ENCODE measurements at regions not wholly inside any gene's neighbourhood (a gene's known extent, or its start where the extent isn't known, plus 50 kb on each side); places are given as distances from the start of the nearest gene placed in this dataset.

GRCh38 chr10:30172091-30172490, 112.7 kb upstream of the JCAD start:
- no peak for TF ChIP-seq CTCF (IDR thresholded peaks at IDR 0.05)
- no peak for TF ChIP-seq RFX5 (IDR thresholded peaks at IDR 0.05)
- TF ChIP-seq POLR2A (IDR thresholded peaks at IDR 0.05; ENCODE audit: low read length): no peak
- no peak for TF ChIP-seq JUNB (IDR thresholded peaks at IDR 0.05)
- TF ChIP-seq RAD21 (conservative IDR thresholded peaks at IDR 0.05 in 1 of 2, IDR thresholded peaks at IDR 0.05 in 1 of 2): no peak
- no peak for TF ChIP-seq MAX (IDR thresholded peaks at IDR 0.05)
- no peak for TF ChIP-seq NR3C1 (IDR thresholded peaks at IDR 0.05)
- TF ChIP-seq EP300 (IDR thresholded peaks at IDR 0.05): no peak
- no peak for TF ChIP-seq BHLHE40 (IDR thresholded peaks at IDR 0.05; ENCODE audit: low read depth, low read length)
- no peak for TF ChIP-seq CEBPB (IDR thresholded peaks at IDR 0.05)
- no peak for TF ChIP-seq REST (IDR thresholded peaks at IDR 0.05)
- TF ChIP-seq KDM1A (IDR thresholded peaks at IDR 0.05; ENCODE audit: low read depth): no peak
- no peak for TF ChIP-seq FOSL2 (IDR thresholded peaks at IDR 0.05)
- TF ChIP-seq FOSL2 (CRISPR knock-in tag; IDR thresholded peaks at IDR 0.05): no peak
- no peak for TF ChIP-seq CHD2 (IDR thresholded peaks at IDR 0.05; ENCODE audit: low read length, partially characterized antibody)
